ENCODE measurements at regions not wholly inside any gene's neighbourhood (a gene's known extent, or its start where the extent isn't known, plus 50 kb on each side); places are given as distances from the start of the nearest gene placed in this dataset.

DNA sequence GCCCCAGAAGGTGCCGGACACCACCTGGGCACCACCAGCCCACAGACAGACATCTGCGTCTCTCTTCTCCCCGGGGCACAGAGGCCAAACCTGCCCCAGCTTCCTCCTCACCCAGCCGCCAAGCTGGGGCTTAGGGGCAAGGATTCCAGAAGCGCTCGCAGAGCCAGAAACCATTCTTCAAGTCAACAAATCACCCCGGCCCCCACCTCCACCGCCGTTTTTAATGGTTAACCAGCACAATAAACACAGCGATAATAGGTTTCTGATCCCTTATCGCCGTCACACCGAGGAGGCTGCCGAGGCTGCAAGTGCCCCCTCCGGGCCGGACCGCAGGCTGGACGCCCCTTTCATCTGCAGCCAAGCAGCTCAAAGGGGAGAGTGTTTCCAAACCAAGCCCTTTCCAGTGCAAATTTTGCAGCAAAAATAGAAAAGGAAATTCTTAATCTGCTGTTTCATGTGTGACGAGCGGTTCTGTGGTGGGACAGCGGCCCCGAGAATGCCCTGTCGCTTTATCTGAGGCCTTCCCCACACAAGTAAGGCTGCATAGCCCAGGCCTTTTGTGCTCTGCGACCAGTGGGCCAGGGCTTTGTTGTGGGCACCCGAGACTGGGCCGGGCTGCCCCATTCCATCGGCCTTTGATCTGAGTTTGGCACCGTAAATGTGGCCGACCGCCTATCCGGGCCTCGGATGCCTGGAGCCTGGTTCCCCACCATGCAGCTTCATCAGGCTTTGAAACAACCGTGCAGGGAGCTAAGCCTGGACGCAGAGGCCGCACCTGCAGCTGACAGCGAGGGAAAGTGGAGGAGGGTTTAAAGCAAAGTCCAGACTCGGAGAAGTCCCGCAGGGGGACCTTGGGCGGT lies 83.2 kb downstream of the FOXL3 start:
- TF ChIP-seq, protein P1, sequence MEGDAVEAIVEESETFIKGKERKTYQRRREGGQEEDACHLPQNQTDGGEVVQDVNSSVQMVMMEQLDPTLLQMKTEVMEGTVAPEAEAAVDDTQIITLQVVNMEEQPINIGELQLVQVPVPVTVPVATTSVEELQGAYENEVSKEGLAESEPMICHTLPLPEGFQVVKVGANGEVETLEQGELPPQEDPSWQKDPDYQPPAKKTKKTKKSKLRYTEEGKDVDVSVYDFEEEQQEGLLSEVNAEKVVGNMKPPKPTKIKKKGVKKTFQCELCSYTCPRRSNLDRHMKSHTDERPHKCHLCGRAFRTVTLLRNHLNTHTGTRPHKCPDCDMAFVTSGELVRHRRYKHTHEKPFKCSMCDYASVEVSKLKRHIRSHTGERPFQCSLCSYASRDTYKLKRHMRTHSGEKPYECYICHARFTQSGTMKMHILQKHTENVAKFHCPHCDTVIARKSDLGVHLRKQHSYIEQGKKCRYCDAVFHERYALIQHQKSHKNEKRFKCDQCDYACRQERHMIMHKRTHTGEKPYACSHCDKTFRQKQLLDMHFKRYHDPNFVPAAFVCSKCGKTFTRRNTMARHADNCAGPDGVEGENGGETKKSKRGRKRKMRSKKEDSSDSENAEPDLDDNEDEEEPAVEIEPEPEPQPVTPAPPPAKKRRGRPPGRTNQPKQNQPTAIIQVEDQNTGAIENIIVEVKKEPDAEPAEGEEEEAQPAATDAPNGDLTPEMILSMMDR (conservative IDR thresholded peaks at IDR 0.05) = no peak
- H3K27ac ChIP-seq = no peak overlapping the region

GRCh38 chr7:373818-374705 lies 84.1 kb downstream of the FOXL3 start:
- TF ChIP-seq, protein P1 (conservative IDR thresholded peaks at IDR 0.05) = no peak
- no peak overlapping the region for H3K27ac ChIP-seq

GRCh38 chr7:374706-375311 lies 84.8 kb downstream of the FOXL3 start:
- TF ChIP-seq, protein P1 (conservative IDR thresholded peaks at IDR 0.05) = no peak
- no peak overlapping the region for H3K27ac ChIP-seq

- TF ChIP-seq, protein P1 (conservative IDR thresholded peaks at IDR 0.05) = no peak
- no peak overlapping the region for H3K27ac ChIP-seq
Measured at GRCh38 chr7:375321-375831, 85.4 kb downstream of the FOXL3 start.

- H3K27ac ChIP-seq = no peak overlapping the region
- TF ChIP-seq, protein P1 (conservative IDR thresholded peaks at IDR 0.05) = no peak
Measured at GRCh38 chr7:375901-376305, 85.9 kb downstream of the FOXL3 start.

GRCh38 chr7:376306-377079 lies 86.5 kb downstream of the FOXL3 start:
- H3K27ac ChIP-seq = no peak overlapping the region
- TF ChIP-seq, protein P1 (conservative IDR thresholded peaks at IDR 0.05) = no peak
